Ovary (tissue), 3 donors: ENCODE measurements at regions not wholly inside any gene's neighbourhood (a gene's known extent, or its start where the extent isn't known, plus 50 kb on each side); places are given as distances from the start of the nearest gene placed in this dataset.

Experiments used
- CTCF ChIP-seq, 3 donors: fragments of 450-650 bp in 2 of 3; fragments of 200-600 bp in 1 of 3; IDR thresholded peaks; one replicate each; pipeline versions ENCODE4 v1.5.1 to v1.8.0; 2016 to 2022; ENCODE audit warnings: antibody characterized with exemption in 3 of 3, mild to moderate bottlenecking in 1 of 3
- POLR2A ChIP-seq: fragments of 450-650 bp; IDR thresholded peaks from one replicate; pipeline ENCODE4 v1.6.1; 2017; ENCODE audit warnings: antibody characterized with exemption, mild to moderate bottlenecking, moderate library complexity
- donor health status: DM: no; HTN: no; CAD: no.

- TF ChIP-seq CTCF (IDR thresholded peaks at IDR 0.05), result no peak
- TF ChIP-seq POLR2A, result no peak
Observed at GRCh38 chr12:126519833-126520232, 1454.6 kb downstream of the AACS start.
